ENCODE measurements at regions not wholly inside any gene's neighbourhood (a gene's known extent, or its start where the extent isn't known, plus 50 kb on each side); places are given as distances from the start of the nearest gene placed in this dataset.

DNA sequence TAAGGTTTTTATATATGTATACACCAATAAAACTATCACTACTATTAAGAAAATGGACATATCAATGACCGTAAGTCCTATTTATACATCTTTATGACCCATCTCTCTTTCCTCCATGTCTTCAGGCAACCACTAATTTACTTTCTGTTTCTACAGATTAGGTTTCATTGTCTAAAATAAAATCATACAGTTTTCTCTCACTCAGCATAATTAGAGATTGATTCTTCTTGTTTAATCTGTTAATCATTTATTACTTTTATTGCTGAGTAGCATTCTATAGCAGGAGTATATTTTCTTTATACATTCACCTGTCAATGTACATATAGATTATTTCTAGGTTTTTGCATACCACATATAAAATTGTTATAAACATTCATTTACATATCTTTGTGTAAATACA is 388.0 kb downstream of the RFPL4B start:
- no peaks in the 10 kb centered on the region for H3K36me3 ChIP-seq (ENCODE audit: control insufficient read depth, insufficient read depth, low read length)
- H3K27ac ChIP-seq (ENCODE audit: low read depth, low read length): no peak overlapping the region
- H3K4me3 ChIP-seq (ENCODE audit: low read length): no peak overlapping the region
- H3K4me1 ChIP-seq (ENCODE audit: control insufficient read depth, insufficient read depth, low read length): no peaks in the 10 kb centered on the region
- H3K27me3 ChIP-seq (ENCODE audit: control insufficient read depth, insufficient read depth, low read length): no peaks in the 10 kb centered on the region
- no peak overlapping the region for H3K9ac ChIP-seq (ENCODE audit: low read length)

DNA sequence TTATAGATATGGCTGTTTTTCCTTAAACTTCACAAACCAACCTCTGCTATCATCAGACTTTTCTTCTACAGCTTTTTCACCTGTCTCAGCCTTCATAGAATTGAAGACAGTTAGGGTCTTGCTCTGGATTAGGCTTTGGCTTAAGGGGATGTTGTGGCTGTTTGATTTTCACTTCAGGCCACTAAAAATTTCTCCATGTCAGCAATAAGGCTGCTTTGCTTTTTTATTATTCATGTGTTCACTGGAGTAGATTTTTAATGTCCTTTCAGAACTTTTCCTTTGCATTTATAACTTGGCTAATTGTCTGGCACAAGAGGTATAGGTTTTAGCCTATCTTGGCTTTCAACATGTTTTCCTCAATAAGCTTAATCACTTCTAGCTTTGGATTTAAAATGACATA is 392.6 kb downstream of the RFPL4B start:
- Histone ChIP-seq H3K9ac (ENCODE audit: low read length) (no peak overlapping the region), H3K27ac (ENCODE audit: low read depth, low read length) (no peak overlapping the region), H3K36me3 (ENCODE audit: control insufficient read depth, insufficient read depth, low read length) (no peaks in the 10 kb centered on the region), H3K4me1 (ENCODE audit: control insufficient read depth, insufficient read depth, low read length) (no peaks in the 10 kb centered on the region), H3K27me3 (ENCODE audit: control insufficient read depth, insufficient read depth, low read length) (no peaks in the 10 kb centered on the region), H3K4me3 (ENCODE audit: low read length) (no peak overlapping the region)

DNA sequence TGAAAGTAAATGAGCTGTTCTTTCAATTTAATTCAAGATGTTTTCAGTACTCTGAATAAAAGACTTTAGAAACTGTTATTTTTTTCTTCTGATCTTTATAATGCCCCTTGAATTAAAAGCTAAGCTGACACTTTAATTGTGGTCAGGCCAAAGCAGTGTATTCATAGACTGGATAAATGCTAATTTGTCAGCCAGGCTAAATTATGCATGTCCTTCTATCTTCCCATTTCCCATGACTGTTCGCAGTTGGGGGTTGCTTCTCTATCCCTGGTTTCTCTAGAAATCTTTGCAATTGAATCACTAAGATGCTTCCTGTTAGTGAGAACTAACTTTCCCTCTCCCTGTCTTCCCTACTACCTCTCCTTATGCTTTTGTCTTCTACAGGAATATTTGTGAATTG is 396.2 kb downstream of the RFPL4B start:
- H3K27me3 ChIP-seq (ENCODE audit: control insufficient read depth, insufficient read depth, low read length): no peaks in the 10 kb centered on the region
- no peak overlapping the region for H3K9ac ChIP-seq (ENCODE audit: low read length)
- H3K27ac ChIP-seq (ENCODE audit: low read depth, low read length): no peak overlapping the region
- H3K4me3 ChIP-seq (ENCODE audit: low read length): no peak overlapping the region
- H3K36me3 ChIP-seq (ENCODE audit: control insufficient read depth, insufficient read depth, low read length): no peaks in the 10 kb centered on the region
- H3K4me1 ChIP-seq (ENCODE audit: control insufficient read depth, insufficient read depth, low read length): no peaks in the 10 kb centered on the region

DNA sequence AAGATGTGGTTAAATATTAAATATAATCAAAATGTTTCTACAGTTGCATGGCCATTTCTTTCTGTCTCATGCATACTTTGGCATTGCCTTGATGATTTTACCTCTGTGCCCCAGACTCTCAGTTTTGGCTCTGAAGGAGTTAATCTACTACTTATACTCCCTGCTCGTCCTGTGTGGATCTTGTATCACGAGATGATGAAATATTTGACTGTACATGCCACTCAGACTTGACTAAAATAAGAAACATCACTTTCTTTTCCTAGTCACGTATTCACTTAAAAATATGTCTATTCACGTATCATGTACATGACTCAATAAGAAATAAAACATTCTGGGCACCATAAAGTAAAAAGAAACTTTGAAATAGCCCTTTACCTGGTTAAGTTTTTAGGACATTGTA is 397.7 kb downstream of the RFPL4B start:
- no peaks in the 10 kb centered on the region for H3K27me3 ChIP-seq (ENCODE audit: control insufficient read depth, insufficient read depth, low read length)
- no peak overlapping the region for H3K27ac ChIP-seq (ENCODE audit: low read depth, low read length)
- no peaks in the 10 kb centered on the region for H3K4me1 ChIP-seq (ENCODE audit: control insufficient read depth, insufficient read depth, low read length)

DNA sequence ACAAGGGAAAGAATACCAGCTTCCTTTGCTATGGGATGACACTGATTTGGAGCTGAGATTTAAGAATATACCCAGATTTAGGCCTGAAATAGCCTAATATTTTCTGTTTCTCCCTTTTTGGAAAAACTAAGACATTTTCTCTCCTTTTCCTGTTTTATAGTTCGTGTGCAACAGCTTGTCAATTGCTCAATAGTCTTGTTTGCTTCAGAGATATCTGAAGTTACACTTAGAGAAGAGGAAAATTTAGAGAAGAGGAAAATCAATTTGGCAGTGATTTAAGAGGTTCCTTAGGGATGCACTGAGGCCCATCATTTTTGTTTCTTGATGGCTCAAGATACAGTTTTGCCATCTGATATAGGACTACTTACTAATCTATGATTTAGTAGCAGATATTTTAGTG is 398.6 kb downstream of the RFPL4B start:
- H3K4me3 ChIP-seq (ENCODE audit: low read length): no peak overlapping the region
- no peaks in the 10 kb centered on the region for H3K36me3 ChIP-seq (ENCODE audit: control insufficient read depth, insufficient read depth, low read length)
- H3K4me1 ChIP-seq (ENCODE audit: control insufficient read depth, insufficient read depth, low read length): no peaks in the 10 kb centered on the region
- H3K27me3 ChIP-seq (ENCODE audit: control insufficient read depth, insufficient read depth, low read length): no peaks in the 10 kb centered on the region
- no peak overlapping the region for H3K27ac ChIP-seq (ENCODE audit: low read depth, low read length)
- H3K9ac ChIP-seq (ENCODE audit: low read length): no peak overlapping the region

More for the DNA sequence above, 397.7 kb downstream of the RFPL4B start:
- Histone ChIP-seq H3K4me3 (ENCODE audit: low read length) (no peak overlapping the region), H3K9ac (ENCODE audit: low read length) (no peak overlapping the region), H3K36me3 (ENCODE audit: control insufficient read depth, insufficient read depth, low read length) (no peaks in the 10 kb centered on the region)

DNA sequence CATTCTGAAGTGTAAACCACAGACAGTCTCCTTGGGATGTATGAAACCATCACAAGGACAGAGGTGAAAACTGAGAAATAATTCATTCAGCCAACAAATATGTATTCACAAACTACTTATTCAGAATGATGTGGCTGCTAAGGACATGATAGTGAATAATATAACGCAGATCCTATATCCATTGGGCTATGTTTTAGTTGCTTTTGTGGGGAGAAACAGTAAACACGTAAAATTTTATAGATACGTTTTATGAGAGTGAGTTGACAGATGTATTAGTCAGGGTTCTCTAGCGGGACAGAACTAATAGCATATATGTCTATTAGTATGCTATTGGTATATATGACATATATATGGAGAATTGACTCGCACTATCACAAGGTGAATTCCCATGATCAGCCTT is 402.5 kb downstream of the RFPL4B start:
- no peak overlapping the region for H3K4me3 ChIP-seq (ENCODE audit: low read length)
- no peak overlapping the region for H3K27ac ChIP-seq (ENCODE audit: low read depth, low read length)
- no peak overlapping the region for H3K9ac ChIP-seq (ENCODE audit: low read length)
- no peaks in the 10 kb centered on the region for H3K27me3 ChIP-seq (ENCODE audit: control insufficient read depth, insufficient read depth, low read length)
- no peaks in the 10 kb centered on the region for H3K4me1 ChIP-seq (ENCODE audit: control insufficient read depth, insufficient read depth, low read length)
- H3K36me3 ChIP-seq (ENCODE audit: control insufficient read depth, insufficient read depth, low read length): no peaks in the 10 kb centered on the region

DNA sequence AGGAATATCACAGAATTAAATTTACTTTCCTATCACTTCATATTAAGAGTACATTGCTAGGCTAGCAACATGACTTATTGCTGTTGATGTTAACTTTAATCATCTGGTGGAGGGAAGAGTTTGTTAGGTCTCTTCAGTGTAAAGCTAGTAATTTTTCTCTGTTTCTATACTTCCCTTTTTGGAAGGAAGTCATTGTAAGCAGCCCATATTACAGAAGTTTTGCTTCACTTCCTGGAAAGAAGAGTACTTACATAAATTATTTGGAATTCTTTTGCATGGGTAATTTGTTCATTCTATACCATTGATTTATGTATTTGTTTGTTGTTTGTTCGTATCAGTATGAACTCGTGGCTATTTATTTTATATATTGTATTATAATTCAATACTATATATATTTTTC is 405.2 kb downstream of the RFPL4B start:
- no peak overlapping the region for H3K27ac ChIP-seq (ENCODE audit: low read depth, low read length)

DNA sequence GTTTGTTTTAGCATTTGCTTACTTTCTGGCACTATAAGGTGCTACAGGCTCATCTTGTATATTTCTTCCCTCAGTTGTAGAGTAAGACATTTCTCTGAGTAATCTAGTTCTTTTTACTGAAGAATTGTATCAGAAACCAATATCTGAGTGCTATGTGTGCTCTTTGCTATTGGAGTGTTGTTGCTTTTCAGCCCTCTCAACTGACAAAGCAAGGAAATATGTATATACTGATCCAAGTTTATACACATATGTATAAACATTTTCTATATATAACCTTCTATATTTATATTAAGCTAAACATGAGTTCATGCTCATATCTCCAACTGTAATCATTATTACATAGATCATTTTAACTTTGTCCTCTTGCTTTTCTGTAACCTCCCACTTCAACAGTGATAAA is 405.7 kb downstream of the RFPL4B start:
- H3K4me1 ChIP-seq (ENCODE audit: control insufficient read depth, insufficient read depth, low read length): no peaks in the 10 kb centered on the region
- H3K9ac ChIP-seq (ENCODE audit: low read length): no peak overlapping the region
- H3K36me3 ChIP-seq (ENCODE audit: control insufficient read depth, insufficient read depth, low read length): no peaks in the 10 kb centered on the region
- H3K27ac ChIP-seq (ENCODE audit: low read depth, low read length): no peak overlapping the region
- H3K4me3 ChIP-seq (ENCODE audit: low read length): no peak overlapping the region
- H3K27me3 ChIP-seq (ENCODE audit: control insufficient read depth, insufficient read depth, low read length): no peaks in the 10 kb centered on the region

More for the DNA sequence above, 405.2 kb downstream of the RFPL4B start:
- no peaks in the 10 kb centered on the region for H3K4me1 ChIP-seq (ENCODE audit: control insufficient read depth, insufficient read depth, low read length)
- no peaks in the 10 kb centered on the region for H3K36me3 ChIP-seq (ENCODE audit: control insufficient read depth, insufficient read depth, low read length)
- H3K9ac ChIP-seq (ENCODE audit: low read length): no peak overlapping the region
- H3K4me3 ChIP-seq (ENCODE audit: low read length): no peak overlapping the region
- H3K27me3 ChIP-seq (ENCODE audit: control insufficient read depth, insufficient read depth, low read length): no peaks in the 10 kb centered on the region

DNA sequence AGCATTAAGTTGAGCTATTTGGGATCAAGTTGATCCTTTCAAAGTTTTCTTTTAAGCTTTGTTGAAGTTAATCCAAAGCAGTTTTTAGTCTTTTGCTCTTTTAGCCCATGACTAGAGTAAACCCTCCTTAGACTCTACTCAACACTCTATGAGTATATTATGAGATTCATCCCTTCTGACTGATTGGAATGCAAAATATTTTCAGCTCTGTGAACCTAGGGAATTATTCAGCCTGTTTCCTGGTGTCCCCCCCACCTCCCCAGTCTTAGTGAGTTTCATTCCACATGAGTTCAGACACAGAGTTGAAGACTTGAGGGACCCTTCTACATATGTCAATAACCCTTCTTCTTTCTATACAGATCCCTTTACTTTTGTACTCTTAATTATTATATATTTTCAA is 413.7 kb downstream of the RFPL4B start:
- Histone ChIP-seq H3K27ac (ENCODE audit: low read depth, low read length) (no peak overlapping the region), H3K9ac (ENCODE audit: low read length) (no peak overlapping the region), H3K36me3 (ENCODE audit: control insufficient read depth, insufficient read depth, low read length) (no peaks in the 10 kb centered on the region), H3K27me3 (ENCODE audit: control insufficient read depth, insufficient read depth, low read length) (no peaks in the 10 kb centered on the region), H3K4me1 (ENCODE audit: control insufficient read depth, insufficient read depth, low read length) (no peaks in the 10 kb centered on the region), H3K4me3 (ENCODE audit: low read length) (no peak overlapping the region)

DNA sequence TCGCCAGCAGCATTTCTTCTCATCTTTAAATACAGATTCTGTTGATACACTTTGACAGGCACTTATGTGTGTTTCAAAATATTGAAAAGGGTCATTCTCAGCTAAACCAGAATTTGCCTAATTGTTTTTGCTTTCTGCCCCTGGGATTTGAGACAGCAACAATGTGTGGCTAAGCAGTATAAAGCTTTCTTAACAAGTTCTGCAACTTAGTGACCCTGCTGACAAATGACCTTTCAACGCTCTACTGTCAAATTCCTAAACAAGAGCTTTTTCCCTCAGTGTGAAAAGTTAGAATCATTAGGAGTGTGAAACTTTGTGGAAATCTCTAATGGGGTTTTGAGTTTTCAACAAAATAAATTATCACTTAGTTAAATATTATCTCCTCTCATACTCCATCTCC is 414.6 kb downstream of the RFPL4B start:
- no peaks in the 10 kb centered on the region for H3K4me1 ChIP-seq (ENCODE audit: control insufficient read depth, insufficient read depth, low read length)
- H3K27ac ChIP-seq (ENCODE audit: low read depth, low read length): no peak overlapping the region
- no peaks in the 10 kb centered on the region for H3K36me3 ChIP-seq (ENCODE audit: control insufficient read depth, insufficient read depth, low read length)
- no peak overlapping the region for H3K9ac ChIP-seq (ENCODE audit: low read length)
- no peak overlapping the region for H3K4me3 ChIP-seq (ENCODE audit: low read length)
- H3K27me3 ChIP-seq (ENCODE audit: control insufficient read depth, insufficient read depth, low read length): no peaks in the 10 kb centered on the region

DNA sequence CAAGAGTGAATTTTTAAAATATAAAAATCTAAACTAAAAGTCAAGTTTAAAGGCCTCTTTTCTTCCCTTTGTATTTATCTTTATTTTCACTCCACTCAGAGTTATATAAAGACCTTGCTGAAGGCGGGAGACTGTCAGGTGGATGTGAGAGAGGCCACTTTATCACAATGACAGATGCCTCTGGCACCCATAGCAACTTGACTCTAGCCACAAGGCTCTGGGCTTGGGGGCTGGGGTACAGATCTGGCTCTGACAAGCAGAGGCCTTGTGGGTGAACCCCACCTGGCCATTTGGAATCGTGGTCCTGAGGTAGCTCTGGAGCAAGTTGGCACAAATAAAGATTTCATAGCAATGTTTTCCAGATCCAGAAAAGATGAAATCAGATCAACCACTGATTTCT is 417.2 kb downstream of the RFPL4B start:
- H3K4me3 ChIP-seq (ENCODE audit: low read length): no peak overlapping the region
- no peaks in the 10 kb centered on the region for H3K27me3 ChIP-seq (ENCODE audit: control insufficient read depth, insufficient read depth, low read length)
- H3K4me1 ChIP-seq (ENCODE audit: control insufficient read depth, insufficient read depth, low read length): no peaks in the 10 kb centered on the region
- H3K27ac ChIP-seq (ENCODE audit: low read depth, low read length): no peak overlapping the region
- H3K36me3 ChIP-seq (ENCODE audit: control insufficient read depth, insufficient read depth, low read length): no peaks in the 10 kb centered on the region
- no peak overlapping the region for H3K9ac ChIP-seq (ENCODE audit: low read length)

DNA sequence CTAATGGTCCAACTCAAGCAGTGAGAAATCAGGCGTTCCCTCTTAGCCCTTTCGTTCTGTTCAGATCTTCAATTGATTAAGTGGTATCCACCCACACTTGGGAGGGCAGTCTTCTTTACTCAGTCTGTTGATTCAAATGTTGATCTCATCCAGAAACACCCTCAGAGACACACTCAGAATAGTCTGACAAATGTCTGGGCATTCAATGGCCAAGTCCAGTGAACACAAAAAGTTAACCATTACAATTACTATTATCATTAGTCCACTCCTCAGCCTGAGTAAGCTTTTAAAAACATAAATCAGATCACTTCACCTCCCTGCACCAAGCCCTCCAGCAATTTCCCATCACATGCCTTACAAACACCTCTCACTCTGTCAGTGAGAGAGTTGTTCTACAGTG is 423.2 kb downstream of the RFPL4B start:
- H3K4me3 ChIP-seq (ENCODE audit: low read length): no peak overlapping the region
- H3K36me3 ChIP-seq (ENCODE audit: control insufficient read depth, insufficient read depth, low read length): no peaks in the 10 kb centered on the region
- H3K9ac ChIP-seq (ENCODE audit: low read length): no peak overlapping the region
- no peaks in the 10 kb centered on the region for H3K4me1 ChIP-seq (ENCODE audit: control insufficient read depth, insufficient read depth, low read length)
- no peak overlapping the region for H3K27ac ChIP-seq (ENCODE audit: low read depth, low read length)
- H3K27me3 ChIP-seq (ENCODE audit: control insufficient read depth, insufficient read depth, low read length): no peaks in the 10 kb centered on the region

DNA sequence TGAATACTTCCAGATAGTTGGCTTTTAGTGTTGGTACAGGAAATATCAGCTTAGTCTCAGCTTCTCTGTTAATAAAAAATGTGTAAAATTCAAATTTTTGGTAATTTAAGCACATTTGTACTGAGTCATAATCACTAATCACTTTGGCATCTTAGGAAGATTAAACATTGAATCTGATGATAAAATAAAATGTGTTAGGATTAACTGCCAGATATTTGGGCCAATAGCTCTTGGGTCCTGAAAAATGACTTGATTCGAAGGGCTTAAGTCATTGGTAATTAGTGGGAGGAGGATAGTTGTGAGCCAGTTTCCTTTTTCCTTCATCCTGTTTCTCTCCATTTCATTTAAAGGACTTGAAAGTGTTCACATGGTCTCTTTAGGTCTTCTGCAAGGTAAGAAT is 426.1 kb downstream of the RFPL4B start:
- H3K4me1 ChIP-seq (ENCODE audit: control insufficient read depth, insufficient read depth, low read length): no peaks in the 10 kb centered on the region
- no peaks in the 10 kb centered on the region for H3K36me3 ChIP-seq (ENCODE audit: control insufficient read depth, insufficient read depth, low read length)
- no peak overlapping the region for H3K9ac ChIP-seq (ENCODE audit: low read length)
- H3K27me3 ChIP-seq (ENCODE audit: control insufficient read depth, insufficient read depth, low read length): no peaks in the 10 kb centered on the region
- H3K27ac ChIP-seq (ENCODE audit: low read depth, low read length): no peak overlapping the region
- H3K4me3 ChIP-seq (ENCODE audit: low read length): no peak overlapping the region

DNA sequence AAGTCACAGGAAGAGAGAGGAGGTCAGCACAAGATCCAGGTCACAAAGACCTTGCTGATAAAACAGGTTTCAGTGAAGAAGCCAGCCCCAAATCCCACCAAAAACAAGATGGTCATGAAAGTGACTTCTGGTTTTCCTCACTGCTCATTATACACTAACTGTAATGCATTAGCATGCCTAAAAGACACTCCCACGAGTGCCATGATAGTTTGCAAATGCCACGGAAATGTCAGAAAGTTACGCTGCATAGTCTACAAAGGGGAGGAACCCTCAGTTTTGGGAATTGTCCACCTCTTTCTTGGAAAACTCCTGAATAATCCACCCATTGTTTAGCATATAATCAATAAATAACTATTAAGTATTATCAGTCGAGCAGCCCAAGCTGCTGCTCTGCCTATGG is 427.2 kb downstream of the RFPL4B start:
- no peaks in the 10 kb centered on the region for H3K27me3 ChIP-seq (ENCODE audit: control insufficient read depth, insufficient read depth, low read length)
- H3K9ac ChIP-seq (ENCODE audit: low read length): no peak overlapping the region
- H3K4me1 ChIP-seq (ENCODE audit: control insufficient read depth, insufficient read depth, low read length): no peaks in the 10 kb centered on the region
- no peak overlapping the region for H3K4me3 ChIP-seq (ENCODE audit: low read length)
- no peaks in the 10 kb centered on the region for H3K36me3 ChIP-seq (ENCODE audit: control insufficient read depth, insufficient read depth, low read length)
- no peak overlapping the region for H3K27ac ChIP-seq (ENCODE audit: low read depth, low read length)
